ENCODE measurements at regions not wholly inside any gene's neighbourhood (a gene's known extent, or its start where the extent isn't known, plus 50 kb on each side); places are given as distances from the start of the nearest gene placed in this dataset.

- TF ChIP-seq CTCF (IDR thresholded peaks at IDR 0.05), result no peak
- TF ChIP-seq POLR2A (IDR thresholded peaks at IDR 0.05), result no peak
Observed at GRCh38 chr10:21056461-21056860, 159.3 kb upstream of the NEBL start.

All from Peyer's patch (tissue), 4 donors.